Endothelial cell of umbilical vein (primary cell): ENCODE measurements at regions not wholly inside any gene's neighbourhood (a gene's known extent, or its start where the extent isn't known, plus 50 kb on each side); places are given as distances from the start of the nearest gene placed in this dataset.

Experiments
- BruUV-seq: library from RNA; stranded (reverse); fragments of 400-500 nt; replicated peaks from 2 replicates; lab custom pipeline; 2021; lab: Mats Ljungman, UMichigan
- CTCF ChIA-PET: fragments of 300-600, 350-600 bp; sonication (Branson Sonifier 250); formaldehyde crosslinking; loops from one replicate; lab custom pipeline; 2021; ENCODE audit warnings: antibody characterized with exemption, inconsistent platforms; lab: Charles Lee
- POLR2A ChIA-PET: fragments of 300-600, 350-600 bp; sonication (Branson Sonifier 250); formaldehyde crosslinking; loops from one replicate; lab custom pipeline; 2021; ENCODE audit warnings: antibody characterized with exemption, inconsistent platforms; lab: Charles Lee
- DNase-seq: peaks from one replicate; pipeline ENCODE4 v3.0.0-alpha.2; 2011; ENCODE audit warnings: low read depth, low spot score
- FAIRE-seq: peaks from 2 replicates; lab custom pipeline; 2011; peaks lifted over from hg19 to GRCh38; lab: Jason Lieb, UNC
- H2AFZ ChIP-seq: 2 replicates; pipeline ENCODE4 v1.6.0; 2012; ENCODE audit warnings: low read depth, low read length, control low read depth, inconsistent platforms
- H3K27ac ChIP-seq: 2 replicates; pipeline ENCODE4 v1.5.1; 2011; ENCODE audit warnings: low read depth, mild to moderate bottlenecking, control low read depth, low read length, moderate library complexity; ENCODE audit not compliant: insufficient read depth
- H3K27me3 ChIP-seq, 2 experiments: 2 replicates each; pipeline versions ENCODE4 v1.6.0 to v1.6.1; 2011; ENCODE audit warnings: low read length in 2 of 2, mixed read lengths in 1 of 2; ENCODE audit not compliant: control insufficient read depth in 2 of 2, insufficient read depth in 2 of 2
- H3K36me3 ChIP-seq, 2 experiments: 2 replicates in 1 of 2; 3 replicates in 1 of 2; pipeline ENCODE4 v1.5.1; 2011; ENCODE audit warnings: low read length in 2 of 2, mild to moderate bottlenecking in 1 of 2, moderate library complexity in 1 of 2; ENCODE audit not compliant: control insufficient read depth in 2 of 2, insufficient read depth in 2 of 2; ENCODE audit errors: extremely low read depth in 1 of 2
- H3K4me1 ChIP-seq: 3 replicates; pipeline ENCODE4 v1.5.1; 2011; ENCODE audit warnings: mild to moderate bottlenecking, low read length; ENCODE audit not compliant: control insufficient read depth, insufficient read depth; ENCODE audit errors: extremely low read depth
- H3K4me2 ChIP-seq: 2 replicates; pipeline ENCODE4 v1.6.1; 2011; ENCODE audit warnings: low read length, control low read depth, mixed read lengths; ENCODE audit not compliant: insufficient read depth
- H3K4me3 ChIP-seq, 3 experiments: fragments of 200-600 bp in 1 of 3; sonication (generic), shearing (Covaris generic) in 1 of 3; replicated peaks in 1 of 3; 2 replicates each; pipeline ENCODE4 v1.5.1; 2011 to 2016; ENCODE audit warnings: control low read depth in 3 of 3, low read length in 3 of 3, mild to moderate bottlenecking in 2 of 3, inconsistent platforms in 1 of 3, low read depth in 1 of 3, moderate library complexity in 1 of 3; ENCODE audit not compliant: insufficient read depth in 1 of 3
- H3K79me2 ChIP-seq: 2 replicates; pipeline ENCODE4 v1.6.0; 2012; ENCODE audit warnings: low read length, inconsistent platforms; ENCODE audit not compliant: control insufficient read depth, insufficient read depth
- H3K9ac ChIP-seq: replicated peaks from 2 replicates; pipeline ENCODE3; 2011; ENCODE audit warnings: low read length, control low read depth; ENCODE audit not compliant: insufficient read depth; ENCODE audit errors: extremely low read depth
- H3K9me1 ChIP-seq: replicated peaks from 3 replicates; pipeline ENCODE4 v1.6.0; 2011; ENCODE audit warnings: mild to moderate bottlenecking, low read length; ENCODE audit not compliant: control insufficient read depth, insufficient read depth; ENCODE audit errors: extremely low read depth
- H3K9me3 ChIP-seq: replicated peaks from 2 replicates; pipeline ENCODE4 v1.5.1; 2012; ENCODE audit warnings: low read length, inconsistent platforms; ENCODE audit not compliant: control insufficient read depth, insufficient read depth
- H4K20me1 ChIP-seq: replicated peaks from 2 replicates; pipeline ENCODE3; 2011; ENCODE audit warnings: mild to moderate bottlenecking, low read length; ENCODE audit not compliant: control insufficient read depth, insufficient read depth; ENCODE audit errors: extremely low read depth
- CTCF ChIP-seq, 2 donors: IDR thresholded peaks; 1 replicate in 1 of 2; 2 replicates in 1 of 2; pipeline ENCODE4 v1.5.1; 2011; ENCODE audit warnings: low read length in 2 of 2, mild to moderate bottlenecking in 2 of 2, moderate library complexity in 2 of 2, control low read depth in 1 of 2, inconsistent platforms in 1 of 2, low read depth in 1 of 2; ENCODE audit not compliant: insufficient read depth in 1 of 2; ENCODE audit errors: extremely low read depth in 1 of 2
- EZH2 ChIP-seq: IDR thresholded peaks from 2 replicates; pipeline ENCODE4 v1.6.1; 2012; ENCODE audit warnings: borderline replicate concordance, low read depth, mild to moderate bottlenecking, moderate library complexity, low read length, inconsistent platforms; ENCODE audit not compliant: severe bottlenecking
- FOS ChIP-seq: IDR thresholded peaks from 2 replicates; pipeline ENCODE4 v1.6.1; 2011; ENCODE audit warnings: mild to moderate bottlenecking, low read length, moderate library complexity, borderline replicate concordance; ENCODE audit not compliant: insufficient read depth
- GATA2 ChIP-seq: IDR thresholded peaks from 2 replicates; pipeline ENCODE4 v1.7.0; 2011; ENCODE audit warnings: low read depth, mild to moderate bottlenecking, moderate library complexity, mixed read lengths, low read length; ENCODE audit not compliant: insufficient read length, insufficient read depth
- JUN ChIP-seq: IDR thresholded peaks from 2 replicates; pipeline ENCODE4 v1.6.1; 2011; ENCODE audit warnings: borderline replicate concordance, low read depth; ENCODE audit not compliant: insufficient read length, insufficient read depth
- MAX ChIP-seq: IDR thresholded peaks from 2 replicates; pipeline ENCODE4 v1.6.1; 2011; ENCODE audit not compliant: insufficient read depth, insufficient read length
- MYC ChIP-seq: IDR thresholded peaks from one replicate; pipeline ENCODE4 v1.6.1; 2011; ENCODE audit warnings: mild to moderate bottlenecking, low read depth, low read length
- POLR2A ChIP-seq: IDR thresholded peaks from 2 replicates; pipeline ENCODE4 v1.6.1; 2012; ENCODE audit warnings: low read depth, mild to moderate bottlenecking, control low read depth, low read length
- POLR2AphosphoS5 ChIP-seq: IDR thresholded peaks from 2 replicates; pipeline ENCODE4 v1.6.1; 2012; ENCODE audit warnings: low read depth, mild to moderate bottlenecking, control low read depth, low read length, moderate library complexity; ENCODE audit not compliant: insufficient read depth
- dilution Hi-C: fragments of 300-500 bp; cut with MboI; formaldehyde crosslinking; loops from one replicate; pipeline ENCODE4 v1.15.0; 2019; ENCODE audit warnings: low sequenced_read_pairs; ENCODE audit not compliant: extremely low pct_ligation_motif_present
- intact Hi-C: fragments of 100-400 bp; cut with micrococcal nuclease; formaldehyde crosslinking; loops from one replicate; pipeline ENCODE4 v1.10.0; 2022

GRCh38 chr3:110389005-110389404 lies 682.6 kb upstream of the NECTIN3 start:
- DNase-seq (no peak), FAIRE-seq (no peak)
- Histone ChIP-seq H3K4me3 (no peak overlapping the region), H2AFZ (no peak overlapping the region), H3K27ac (no peak overlapping the region), H4K20me1 (no peaks in the 10 kb centered on the region), H3K79me2 (no peaks in the 10 kb centered on the region), H3K9ac (no peak overlapping the region), H3K27me3 (no peaks in the 10 kb centered on the region), H3K4me2 (no peak overlapping the region), H3K36me3 (no peaks in the 10 kb centered on the region), H3K4me1 (peaks cover 13% of the 10 kb centered on the region), H3K9me3 (no peaks in the 10 kb centered on the region), H3K9me1 (no peaks in the 10 kb centered on the region)
- no TSS peak for BruUV-seq
- ChIA-PET POLR2A (no interaction called here), CTCF (interaction anchor here (1.4 to 2.1 kb wide), 2 partner anchors 38 to 75 kb away, joined by 3 to 11 read pairs; no protein-coding TSS in a partner anchor)
- no peak for TF ChIP-seq CTCF (IDR thresholded peaks at IDR 0.05; ENCODE audit: extremely low read depth in 1 of 2, insufficient read depth in 1 of 2, low read depth in 1 of 2, low read length in 2 of 2)
- TF ChIP-seq MAX = no peak
- no peak for TF ChIP-seq EZH2
- no peak for TF ChIP-seq POLR2AphosphoS5
- TF ChIP-seq FOS = no peak
- no peak for TF ChIP-seq JUN
- no peak for TF ChIP-seq MYC
- no peak for TF ChIP-seq GATA2
- no peak for TF ChIP-seq POLR2A
- dilution Hi-C loops = no loop called here
- intact Hi-C loops = no loop called here
